ENCODE measurements at regions not wholly inside any gene's neighbourhood (a gene's known extent, or its start where the extent isn't known, plus 50 kb on each side); places are given as distances from the start of the nearest gene placed in this dataset.

GRCh38 chr7:86629-87028, 105.7 kb upstream of the FAM20C start:
- Histone ChIP-seq H3K27me3 (ENCODE audit: insufficient read depth, low read depth, low read length) (no peaks in the 10 kb centered on the region), H3K27ac (ENCODE audit: low read length) (no peak overlapping the region), H3K4me2 (ENCODE audit: low read length) (no peak overlapping the region), H3K36me3 (ENCODE audit: insufficient read depth, low read length) (no peaks in the 10 kb centered on the region), H3K9me3 (ENCODE audit: low read length) (no peaks in the 10 kb centered on the region), H3K4me3 (ENCODE audit: low read length) (no peak overlapping the region), H2AFZ (ENCODE audit: low read depth, low read length) (no peak overlapping the region), H3K79me2 (replicated peaks; ENCODE audit: insufficient read depth, low read length) (no peaks in the 10 kb centered on the region), H4K20me1 (ENCODE audit: insufficient read depth) (no peaks in the 10 kb centered on the region), H3K9me2 (ENCODE audit: insufficient read depth, low read length) (no peaks in the 10 kb centered on the region), H3K9ac (ENCODE audit: low read length) (no peak overlapping the region), H3F3A (ENCODE audit: insufficient read depth, low read length, poor library complexity, severe bottlenecking) (no peaks in the 10 kb centered on the region)
- TF ChIP-seq EP300 (conservative IDR thresholded peaks at IDR 0.05; ENCODE audit: poor library complexity, severe bottlenecking) (no peak), POLR2AphosphoS5 (IDR thresholded peaks at IDR 0.05) (no peak), EZH2 (IDR thresholded peaks at IDR 0.05; ENCODE audit: borderline replicate concordance, insufficient read depth, low read length, poor library complexity, severe bottlenecking) (no peak), TAF1 (IDR thresholded peaks at IDR 0.05; ENCODE audit: low read depth) (no peak), REST (IDR thresholded peaks at IDR 0.05; ENCODE audit: borderline replicate concordance) (no peak), RAD21 (conservative IDR thresholded peaks at IDR 0.05) (no peak), SMC3 (conservative IDR thresholded peaks at IDR 0.05; ENCODE audit: poor library complexity) (no peak), MXI1 (conservative IDR thresholded peaks at IDR 0.05; ENCODE audit: poor library complexity, severe bottlenecking) (no peak)
- TF ChIP-seq, protein P1, sequence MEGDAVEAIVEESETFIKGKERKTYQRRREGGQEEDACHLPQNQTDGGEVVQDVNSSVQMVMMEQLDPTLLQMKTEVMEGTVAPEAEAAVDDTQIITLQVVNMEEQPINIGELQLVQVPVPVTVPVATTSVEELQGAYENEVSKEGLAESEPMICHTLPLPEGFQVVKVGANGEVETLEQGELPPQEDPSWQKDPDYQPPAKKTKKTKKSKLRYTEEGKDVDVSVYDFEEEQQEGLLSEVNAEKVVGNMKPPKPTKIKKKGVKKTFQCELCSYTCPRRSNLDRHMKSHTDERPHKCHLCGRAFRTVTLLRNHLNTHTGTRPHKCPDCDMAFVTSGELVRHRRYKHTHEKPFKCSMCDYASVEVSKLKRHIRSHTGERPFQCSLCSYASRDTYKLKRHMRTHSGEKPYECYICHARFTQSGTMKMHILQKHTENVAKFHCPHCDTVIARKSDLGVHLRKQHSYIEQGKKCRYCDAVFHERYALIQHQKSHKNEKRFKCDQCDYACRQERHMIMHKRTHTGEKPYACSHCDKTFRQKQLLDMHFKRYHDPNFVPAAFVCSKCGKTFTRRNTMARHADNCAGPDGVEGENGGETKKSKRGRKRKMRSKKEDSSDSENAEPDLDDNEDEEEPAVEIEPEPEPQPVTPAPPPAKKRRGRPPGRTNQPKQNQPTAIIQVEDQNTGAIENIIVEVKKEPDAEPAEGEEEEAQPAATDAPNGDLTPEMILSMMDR (IDR thresholded peaks at IDR 0.05; ENCODE audit: poor library complexity, severe bottlenecking), result no peak

GRCh38 chr7:87047-87446, 105.3 kb upstream of the FAM20C start:
- no peaks in the 10 kb centered on the region for H3K27me3 ChIP-seq (ENCODE audit: insufficient read depth, low read depth, low read length)
- H3K4me3 ChIP-seq (ENCODE audit: low read length), result no peak overlapping the region
- H3K27ac ChIP-seq (ENCODE audit: low read length), result no peak overlapping the region
- no peaks in the 10 kb centered on the region for H3K79me2 ChIP-seq (replicated peaks; ENCODE audit: insufficient read depth, low read length)
- no peaks in the 10 kb centered on the region for H3K9me2 ChIP-seq (ENCODE audit: insufficient read depth, low read length)
- no peak for TF ChIP-seq REST (IDR thresholded peaks at IDR 0.05; ENCODE audit: borderline replicate concordance)
- no peaks in the 10 kb centered on the region for H4K20me1 ChIP-seq (ENCODE audit: insufficient read depth)
- no peaks in the 10 kb centered on the region for H3K36me3 ChIP-seq (ENCODE audit: insufficient read depth, low read length)
- no peak overlapping the region for H3K4me2 ChIP-seq (ENCODE audit: low read length)
- H2AFZ ChIP-seq (ENCODE audit: low read depth, low read length), result no peak overlapping the region
- no peak overlapping the region for H3K9ac ChIP-seq (ENCODE audit: low read length)
- H3F3A ChIP-seq (ENCODE audit: insufficient read depth, low read length, poor library complexity, severe bottlenecking), result no peaks in the 10 kb centered on the region
- H3K9me3 ChIP-seq (ENCODE audit: low read length), result no peaks in the 10 kb centered on the region

Data from neural cell (in vitro differentiated cells).